H1 (cell line): ENCODE measurements at regions not wholly inside any gene's neighbourhood (a gene's known extent, or its start where the extent isn't known, plus 50 kb on each side); places are given as distances from the start of the nearest gene placed in this dataset.

ENCODE experiments used
- CTCF ChIA-PET: fragments of 300-600 bp; sonication (Branson Sonifier 250); formaldehyde crosslinking; loops from one replicate; lab custom pipeline; 2021; ENCODE audit not compliant: partially characterized antibody; lab: Charles Lee
- POLR2A ChIA-PET: fragments of 300-600 bp; sonication (Branson Sonifier 250); formaldehyde crosslinking; loops from one replicate; lab custom pipeline; 2021; ENCODE audit warnings: inconsistent platforms; ENCODE audit not compliant: partially characterized antibody; lab: Charles Lee
- DNase-seq, 2 experiments: peaks; one replicate each; pipeline versions ENCODE4 v3.0.0 to v3.0.0-alpha.2; 2010 to 2022; ENCODE audit warnings: low spot score in 2 of 2, low read depth in 1 of 2, mixed read lengths in 1 of 2
- FAIRE-seq: peaks from 2 replicates; lab custom pipeline; 2011; peaks lifted over from hg19 to GRCh38; lab: Jason Lieb, UNC
- H2AFZ ChIP-seq: 2 replicates; pipeline ENCODE4 v1.8.1; 2012; ENCODE audit warnings: low read length, inconsistent platforms
- H2AK5ac ChIP-seq: 2 replicates; pipeline ENCODE4 v1.6.1; 2013; ENCODE audit warnings: low read depth, low read length
- H2BK120ac ChIP-seq: replicated peaks from 2 replicates; pipeline ENCODE3; 2013; ENCODE audit warnings: low read depth, low read length, inconsistent platforms
- H2BK12ac ChIP-seq: 2 replicates; pipeline ENCODE4 v1.6.1; 2013; ENCODE audit warnings: low read depth, low read length
- H2BK15ac ChIP-seq: 2 replicates; pipeline ENCODE4 v1.6.1; 2013; ENCODE audit warnings: low read length
- H2BK20ac ChIP-seq: 2 replicates; pipeline ENCODE4 v1.6.1; 2013; ENCODE audit warnings: low read length
- H2BK5ac ChIP-seq: 2 replicates; pipeline ENCODE4 v1.6.1; 2013; ENCODE audit warnings: low read depth, low read length
- H3K14ac ChIP-seq: 2 replicates; pipeline ENCODE4 v1.6.1; 2013; ENCODE audit warnings: inconsistent platforms; ENCODE audit not compliant: insufficient read length
- H3K18ac ChIP-seq: 2 replicates; pipeline ENCODE4 v1.6.1; 2013; ENCODE audit warnings: low read length; ENCODE audit errors: extremely low read depth
- H3K23ac ChIP-seq: 2 replicates; pipeline ENCODE4 v1.6.1; 2013; ENCODE audit warnings: inconsistent platforms; ENCODE audit not compliant: insufficient read length
- H3K23me2 ChIP-seq: 2 replicates; pipeline ENCODE4 v1.6.1; 2013; ENCODE audit warnings: low read depth, low read length
- H3K27ac ChIP-seq: 2 replicates; pipeline ENCODE4 v1.6.1; 2011; ENCODE audit warnings: low read depth, low read length, inconsistent platforms
- H3K27me3 ChIP-seq, 4 experiments: replicated peaks in 1 of 4; 1 replicate in 1 of 4; 2 replicates in 3 of 4; pipeline versions ENCODE4 v1.6.1 to v1.8.1; 2011 to 2013; ENCODE audit warnings: low read length in 3 of 4, mild to moderate bottlenecking in 3 of 4, inconsistent platforms in 2 of 4, mixed read lengths in 2 of 4, moderate library complexity in 1 of 4; ENCODE audit not compliant: control insufficient read depth in 3 of 4, insufficient read depth in 3 of 4; ENCODE audit errors: extremely low read depth in 1 of 4
- H3K36me3 ChIP-seq, 4 experiments: 2 replicates each; pipeline versions ENCODE4 v1.6.1 to v1.8.1; 2011 to 2013; ENCODE audit warnings: mild to moderate bottlenecking in 4 of 4, low read length in 3 of 4, moderate library complexity in 2 of 4, control low read depth in 1 of 4, inconsistent platforms in 1 of 4; ENCODE audit not compliant: insufficient read depth in 4 of 4, control insufficient read depth in 2 of 4
- H3K4ac ChIP-seq: replicated peaks from 2 replicates; pipeline ENCODE3; 2013; ENCODE audit warnings: low read length, low read depth, mixed read lengths, inconsistent platforms; ENCODE audit not compliant: insufficient read length
- H3K4me1 ChIP-seq, 4 experiments: replicated peaks in 1 of 4; 1 replicate in 1 of 4; 2 replicates in 3 of 4; pipeline versions ENCODE4 v1.6.1 to v1.8.1; 2011 to 2013; ENCODE audit warnings: low read length in 3 of 4, inconsistent platforms in 2 of 4, mixed read lengths in 1 of 4; ENCODE audit not compliant: insufficient read depth in 4 of 4, control insufficient read depth in 3 of 4
- H3K4me2 ChIP-seq, 2 experiments: 2 replicates each; pipeline versions ENCODE4 v1.6.1 to v1.8.1; 2011 to 2013; ENCODE audit warnings: low read depth in 2 of 2, low read length in 2 of 2, control low read depth in 1 of 2, inconsistent platforms in 1 of 2, mild to moderate bottlenecking in 1 of 2; ENCODE audit not compliant: insufficient read depth in 1 of 2
- H3K4me3 ChIP-seq, 4 experiments: fragments of 200-600, 300-600 bp in 1 of 4; sonication (generic), shearing (Covaris generic), sonication (Bioruptor Twin) in 1 of 4; 2 replicates each; pipeline versions ENCODE4 v1.5.1 to v1.8.1; 2011 to 2016; ENCODE audit warnings: low read length in 4 of 4, low read depth in 3 of 4, control low read depth in 2 of 4, inconsistent platforms in 2 of 4, mild to moderate bottlenecking in 2 of 4, mixed read lengths in 1 of 4, moderate library complexity in 1 of 4; ENCODE audit not compliant: insufficient read depth in 2 of 4; ENCODE audit errors: extremely low read depth in 1 of 4
- H3K56ac ChIP-seq: replicated peaks from 2 replicates; pipeline ENCODE3; 2013; ENCODE audit warnings: low read depth, mild to moderate bottlenecking, mixed read lengths, low read length, inconsistent platforms; ENCODE audit not compliant: insufficient read length
- H3K79me1 ChIP-seq: 2 replicates; pipeline ENCODE4 v1.6.1; 2013; ENCODE audit warnings: low read depth, low read length, control low read depth
- H3K79me2 ChIP-seq, 2 experiments: 2 replicates each; pipeline versions ENCODE4 v1.6.1 to v1.8.1; 2012 to 2013; ENCODE audit warnings: low read length in 2 of 2, mild to moderate bottlenecking in 2 of 2, inconsistent platforms in 1 of 2; ENCODE audit not compliant: insufficient read depth in 2 of 2, control insufficient read depth in 1 of 2
- H3K9ac ChIP-seq, 4 experiments: replicated peaks in 1 of 4; 1 replicate in 1 of 4; 2 replicates in 3 of 4; pipeline versions ENCODE4 v1.6.1 to v1.8.1; 2011 to 2013; ENCODE audit warnings: low read depth in 3 of 4, low read length in 3 of 4, control low read depth in 2 of 4, mild to moderate bottlenecking in 2 of 4, moderate library complexity in 2 of 4, inconsistent platforms in 1 of 4; ENCODE audit errors: extremely low read depth in 1 of 4
- H3K9me3 ChIP-seq, 2 experiments: 2 replicates each; pipeline versions ENCODE4 v1.6.1 to v1.8.1; 2012 to 2013; ENCODE audit warnings: mild to moderate bottlenecking in 2 of 2, moderate library complexity in 2 of 2, control low read depth in 1 of 2, inconsistent platforms in 1 of 2, low read depth in 1 of 2, low read length in 1 of 2, mixed read lengths in 1 of 2; ENCODE audit not compliant: insufficient read depth in 2 of 2
- H4K20me1 ChIP-seq, 2 experiments: replicated peaks in 1 of 2; 2 replicates each; pipeline versions ENCODE3 to v1.8.1; 2011 to 2013; ENCODE audit warnings: inconsistent platforms in 2 of 2, low read length in 2 of 2, mild to moderate bottlenecking in 1 of 2; ENCODE audit not compliant: insufficient read depth in 2 of 2, control insufficient read depth in 1 of 2
- H4K5ac ChIP-seq: 2 replicates; pipeline ENCODE4 v1.6.1; 2013; ENCODE audit warnings: low read length, low read depth, mixed read lengths, inconsistent platforms; ENCODE audit not compliant: insufficient read length
- H4K8ac ChIP-seq: 2 replicates; pipeline ENCODE4 v1.8.0; 2013; ENCODE audit warnings: mild to moderate bottlenecking, moderate library complexity, low read length, inconsistent platforms; ENCODE audit not compliant: insufficient read depth; ENCODE audit errors: extremely low read depth
- H4K91ac ChIP-seq: replicated peaks from 2 replicates; pipeline ENCODE3; 2013; ENCODE audit warnings: low read length, mixed read lengths, inconsistent platforms; ENCODE audit not compliant: insufficient read length
- CEBPB ChIP-seq: IDR thresholded peaks from 2 replicates; pipeline ENCODE4 v1.6.1; 2012; ENCODE audit warnings: low read depth, low read length
- JUN ChIP-seq: IDR thresholded peaks from 2 replicates; pipeline ENCODE4 v1.6.1; 2011; ENCODE audit warnings: low read depth, mild to moderate bottlenecking, improper control_type of control experiment, low read length
- JUND ChIP-seq: IDR thresholded peaks from 2 replicates; pipeline ENCODE4 v1.6.1; 2011; ENCODE audit warnings: mild to moderate bottlenecking, improper control_type of control experiment, low read length
- KDM4A ChIP-seq: IDR thresholded peaks from one replicate; pipeline ENCODE4 v1.7.1; 2012; ENCODE audit warnings: low read depth, mild to moderate bottlenecking, moderate library complexity, low read length, inconsistent platforms; ENCODE audit not compliant: severe bottlenecking
- RBBP5 ChIP-seq: IDR thresholded peaks from 2 replicates; pipeline ENCODE4 v1.7.1; 2012; ENCODE audit warnings: low read depth, mild to moderate bottlenecking, inconsistent platforms, low read length, moderate library complexity, borderline replicate concordance
- SIN3A ChIP-seq, 2 experiments: IDR thresholded peaks in 1 of 2; conservative IDR thresholded peaks in 1 of 2; 2 replicates each; pipeline ENCODE4 v1.6.1; 2011 to 2012; ENCODE audit warnings: low read length in 2 of 2, improper control_type of control experiment in 1 of 2, low read depth in 1 of 2, mild to moderate bottlenecking in 1 of 2
- SRF ChIP-seq: IDR thresholded peaks from 2 replicates; pipeline ENCODE4 v1.6.1; 2011; ENCODE audit warnings: mild to moderate bottlenecking, low read depth, low read length, moderate library complexity
- SUZ12 ChIP-seq: fragments of 200-600 bp; sonication (generic); IDR thresholded peaks from 2 replicates; pipeline ENCODE4 v1.6.1; 2012; ENCODE audit warnings: mild to moderate bottlenecking, inconsistent platforms, low read length, moderate library complexity, mixed read lengths
- TBP ChIP-seq: IDR thresholded peaks from 2 replicates; pipeline ENCODE4 v1.6.1; 2011; ENCODE audit warnings: low read depth, low read length, improper control_type of control experiment
- TEAD4 ChIP-seq: IDR thresholded peaks from 2 replicates; pipeline ENCODE4 v1.6.1; 2012; ENCODE audit warnings: low read depth, low read length, inconsistent platforms, mixed read lengths
- WGBS, 2 experiments: shearing (Covaris generic) in 1 of 2; methylation state at CpG; one replicate each; pipeline versions ENCODE4 v1.1.6 to v1.1.7; 2013 to 2015; ENCODE audit warnings: low lambda C conversion rate in 2 of 2, mixed read lengths in 2 of 2, inconsistent platforms in 1 of 2, low coverage in 1 of 2, missing lambda C conversion rate in 1 of 2; ENCODE audit not compliant: insufficient replicate concordance in 2 of 2, insufficient coverage in 1 of 2, insufficient read length in 1 of 2; ENCODE audit errors: extremely low coverage in 1 of 2, missing lambda C conversion rate in 1 of 2; 5-methylcytosine and 5-hydroxymethylcytosine counted together

GRCh38 chr15:26007151-26007550 lies 144.0 kb upstream of the ATP10A start:
- Histone ChIP-seq H2AK5ac (no peak overlapping the region), H2BK120ac (no peak overlapping the region), H2BK5ac (no peak overlapping the region), H3K36me3 (no peaks in the 10 kb centered on the region), H2BK12ac (no peak overlapping the region)
- DNase-seq: no peak
- FAIRE-seq: no peak
- TF ChIP-seq TBP (no peak), SRF (no peak), JUN (no peak), KDM4A (no peak), SIN3A (conservative IDR thresholded peaks at IDR 0.05 in 1 of 2, IDR thresholded peaks at IDR 0.05 in 1 of 2; ENCODE audit: low read depth in 1 of 2, low read length in 2 of 2) (no peak), JUND (no peak), TEAD4 (no peak), CEBPB (no peak), RBBP5 (no peak), SUZ12 (no peak)
- TF ChIP-seq, all 59 proteins: peak for 0
- Histone ChIP-seq H2BK15ac (no peak overlapping the region), H4K8ac (no peak overlapping the region), H3K9ac (no peak overlapping the region), H3K4ac (no peak overlapping the region), H3K18ac (no peak overlapping the region), H3K4me1 (no peaks in the 10 kb centered on the region), H2BK20ac (no peak overlapping the region), H3K79me2 (no peaks in the 10 kb centered on the region), H3K9me3 (no peaks in the 10 kb centered on the region), H4K5ac (no peak overlapping the region), H3K56ac (no peak overlapping the region), H3K23ac (no peak overlapping the region), H3K4me3 (no peak overlapping the region), H3K27ac (no peak overlapping the region), H3K27me3 (no peaks in the 10 kb centered on the region), H3K14ac (no peak overlapping the region), H3K79me1 (no peaks in the 10 kb centered on the region), H3K23me2 (no peaks in the 10 kb centered on the region), H4K20me1 (no peaks in the 10 kb centered on the region), H3K4me2 (no peak overlapping the region), H4K91ac (no peak overlapping the region), H2AFZ (0 out of 2 replicates have a peak overlapping the region, but pooled peaks have one; percentile 73)
- 96% methylated on average over 6 of the region's 6 CpGs; no CpG with 5 or more reads in 1 of the 2 experiments for WGBS, 2 experiments
- ChIA-PET POLR2A (no interaction called here), CTCF (no interaction called here)
